HG03095 (cell line): ENCODE measurements at regions not wholly inside any gene's neighbourhood (a gene's known extent, or its start where the extent isn't known, plus 50 kb on each side); places are given as distances from the start of the nearest gene placed in this dataset.
"Not testable (repeated sequence)": the region's sequence is repeated elsewhere in the genome, so short reads cannot be mapped to it uniquely, and the experiment has no call there.

ENCODE experiments used
- ATAC-seq: cut with Tn5 transposase; IDR thresholded peaks from one replicate; pipeline ENCODE4 v1.9.1; 2021; ENCODE audit warnings: moderate library complexity; ENCODE audit not compliant: unreplicated experiment

DNA sequence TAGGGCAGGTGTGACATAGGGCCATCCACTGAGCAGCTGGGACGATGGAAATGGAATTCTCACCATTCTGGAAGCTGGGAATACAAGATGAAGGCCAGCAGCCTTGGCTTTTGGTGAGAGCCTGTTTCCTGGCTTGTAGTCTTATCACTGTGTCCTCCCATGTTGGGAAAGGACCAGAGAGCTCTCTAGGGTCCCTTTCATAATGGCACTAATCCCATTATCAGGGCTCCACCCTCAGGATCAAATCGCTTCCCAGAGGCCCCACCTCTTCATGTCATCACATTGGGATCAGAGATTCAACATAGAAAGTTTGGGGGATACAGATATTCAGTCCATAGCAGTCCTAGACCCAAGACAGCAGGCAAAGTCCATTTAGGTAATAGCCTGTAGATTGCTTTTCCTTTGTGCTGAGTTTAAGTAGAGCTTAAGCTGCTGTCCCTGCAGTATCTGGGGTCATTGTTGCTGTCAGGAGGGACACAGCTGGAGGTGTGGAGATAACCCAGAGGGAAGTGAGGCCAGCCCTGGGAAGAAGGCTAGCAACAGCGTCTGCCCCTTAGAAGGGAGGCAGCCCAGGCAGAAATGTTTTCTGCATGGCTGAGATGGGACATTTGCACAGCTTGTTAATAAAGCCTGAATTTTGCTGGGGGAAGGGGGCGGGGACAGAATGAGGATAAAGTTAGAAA is 136.5 kb upstream of the GPR12 start:
- no peak for ATAC-seq

DNA sequence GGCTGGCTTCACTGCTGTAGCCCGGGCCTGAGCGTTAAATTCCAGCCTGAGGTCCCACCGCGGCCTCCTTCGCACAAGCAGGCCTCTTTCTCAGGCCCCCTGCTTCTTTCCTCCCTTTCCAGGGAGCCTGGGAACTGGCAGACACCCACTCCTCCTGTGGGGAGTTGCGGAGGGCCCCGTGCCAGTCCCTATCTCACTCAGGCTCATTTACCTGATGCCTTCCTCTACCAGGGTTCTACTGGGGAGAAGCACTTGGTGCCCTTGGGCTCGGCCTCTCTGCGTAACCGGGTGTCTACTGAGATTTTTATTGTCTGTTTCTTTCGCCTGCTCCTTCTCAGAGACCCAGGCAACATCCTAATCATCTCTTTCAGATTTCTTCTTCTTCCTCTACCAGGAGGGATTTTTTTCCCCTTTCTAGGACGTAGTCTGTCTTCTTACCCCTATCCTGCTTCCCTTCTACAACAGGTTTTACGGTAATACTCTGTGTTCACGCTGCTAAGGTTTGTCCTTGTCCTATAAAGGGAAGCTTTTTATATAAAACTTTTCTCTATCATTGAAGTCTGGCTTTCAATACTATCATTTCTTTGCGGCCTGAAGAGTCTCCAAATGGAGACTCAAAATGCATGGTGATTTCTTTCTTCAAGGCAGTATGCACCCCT is 135.4 kb upstream of the GPR12 start:
- no peak for ATAC-seq

DNA sequence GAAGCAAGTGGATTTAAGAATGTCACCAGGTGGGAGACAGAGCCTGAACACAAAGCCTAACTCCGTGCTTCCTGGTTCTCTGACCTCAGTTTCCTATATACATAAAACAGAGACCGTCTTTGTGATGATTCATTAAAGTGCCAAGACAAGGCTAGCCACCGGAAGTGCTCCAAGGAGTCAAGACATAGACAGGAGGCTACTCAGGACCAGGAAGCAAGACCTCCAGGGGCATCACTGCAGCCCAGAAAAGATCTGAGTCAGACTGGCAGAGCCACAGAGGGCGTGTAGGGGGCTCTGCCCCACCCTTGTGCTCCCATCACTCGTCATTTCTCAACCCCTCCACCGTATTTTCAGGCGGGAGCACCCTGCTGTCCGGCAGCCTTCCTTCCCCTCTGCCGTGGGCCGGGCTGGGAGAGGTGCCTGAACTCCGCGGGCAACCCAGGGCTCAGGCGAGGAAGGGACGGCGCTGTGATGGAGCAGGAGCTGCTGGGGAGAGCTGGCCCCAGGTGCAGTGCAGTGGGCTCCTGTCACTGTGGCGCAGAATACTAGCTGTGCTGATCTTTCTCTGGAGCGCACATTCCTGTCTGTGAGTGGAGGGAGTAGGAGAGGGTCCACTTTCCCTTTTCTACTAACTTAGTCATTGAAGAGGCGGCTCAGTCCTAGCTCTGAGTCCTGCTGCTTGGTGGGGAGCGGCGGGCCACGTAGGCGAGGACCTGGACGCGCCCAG is 134.7 kb upstream of the GPR12 start:
- ATAC-seq: no peak

DNA sequence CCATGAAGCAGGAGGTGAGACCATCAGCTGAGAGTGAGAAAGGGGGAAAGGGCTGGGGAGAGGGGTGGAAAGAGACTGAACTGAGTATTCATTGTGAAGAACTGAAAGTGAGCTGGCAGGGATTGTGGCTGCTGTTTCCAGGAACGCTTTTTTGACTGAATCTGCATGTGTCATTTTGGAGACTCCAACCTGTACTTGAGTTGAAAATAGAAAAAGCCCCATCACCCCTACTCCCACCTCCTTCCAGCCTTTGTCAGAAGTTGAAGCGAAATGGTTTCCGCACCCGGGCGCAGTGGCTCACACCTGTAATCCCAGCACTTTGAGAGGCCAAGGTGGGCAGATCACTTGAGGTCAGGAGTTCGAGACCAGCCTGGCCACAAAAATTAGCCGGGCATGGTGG is 128.0 kb upstream of the GPR12 start:
- ATAC-seq: no peak

DNA sequence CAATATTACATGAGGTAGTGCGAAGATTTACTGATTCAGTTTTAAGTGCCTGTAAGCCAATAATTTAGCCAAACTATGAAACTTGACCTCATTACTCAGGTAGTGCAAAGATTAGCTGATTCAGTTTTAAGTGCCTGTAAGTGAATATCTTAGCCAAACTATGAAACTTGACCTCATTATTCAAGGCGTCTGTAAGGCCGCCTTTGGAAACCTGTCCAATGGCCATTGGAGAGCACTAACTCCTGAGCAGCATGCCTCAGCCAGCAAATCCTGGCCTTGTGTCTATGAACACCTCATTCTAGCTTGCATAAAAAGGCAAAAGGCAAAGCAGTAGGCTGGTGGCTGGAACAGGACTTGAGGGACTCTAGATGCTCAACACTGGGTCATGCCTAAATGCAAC is 127.0 kb upstream of the GPR12 start:
- ATAC-seq: no peak

DNA sequence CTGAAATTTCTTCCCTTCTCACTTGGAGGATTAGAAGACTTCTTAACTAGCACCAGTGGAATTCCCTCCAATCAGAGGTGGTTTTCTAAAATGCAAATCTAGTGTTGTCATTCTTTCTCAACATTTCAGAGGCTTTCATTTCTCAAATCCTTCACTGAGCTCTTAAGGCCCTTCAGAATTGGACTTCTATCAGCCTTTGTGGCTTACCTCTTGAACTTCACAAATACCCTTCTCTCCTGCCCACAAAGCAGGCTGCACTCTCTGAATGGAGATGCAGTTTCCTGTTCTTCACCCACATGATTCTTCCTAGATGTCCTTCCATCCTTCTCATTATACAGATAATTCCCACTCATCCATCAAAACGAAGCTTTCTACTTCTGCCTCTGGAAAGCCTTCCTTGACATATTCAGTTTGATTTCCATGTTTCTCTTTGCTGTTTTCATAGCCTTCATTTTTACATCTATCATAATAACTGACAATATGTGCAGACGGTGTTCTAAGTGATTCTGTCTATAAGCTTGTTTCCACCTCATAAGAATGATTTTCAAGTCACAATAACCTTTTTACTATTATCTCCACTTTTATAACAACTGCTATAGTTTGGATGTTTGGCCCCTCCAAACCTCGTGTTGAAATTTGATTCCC is 123.1 kb upstream of the GPR12 start:
- no peak for ATAC-seq

DNA sequence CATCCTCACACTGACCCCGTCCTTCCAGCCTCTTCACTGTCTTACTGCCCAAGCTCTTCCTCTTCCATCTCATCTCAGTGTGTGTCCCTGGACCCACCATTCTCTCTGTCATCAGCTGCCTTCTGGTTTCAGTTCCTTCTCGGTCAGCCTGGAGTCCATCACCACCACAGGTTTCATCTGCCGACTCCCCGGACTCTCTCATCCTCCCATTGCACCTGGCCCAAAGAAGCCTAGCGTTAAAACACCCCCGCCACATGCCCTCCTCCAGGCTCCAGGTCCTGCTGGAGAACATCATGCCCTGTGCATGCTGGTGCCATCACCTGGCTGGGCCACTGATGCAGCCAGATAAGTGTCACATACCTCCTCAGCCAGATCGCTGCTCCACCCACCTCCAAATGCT is 122.1 kb upstream of the GPR12 start:
- ATAC-seq: no peak

DNA sequence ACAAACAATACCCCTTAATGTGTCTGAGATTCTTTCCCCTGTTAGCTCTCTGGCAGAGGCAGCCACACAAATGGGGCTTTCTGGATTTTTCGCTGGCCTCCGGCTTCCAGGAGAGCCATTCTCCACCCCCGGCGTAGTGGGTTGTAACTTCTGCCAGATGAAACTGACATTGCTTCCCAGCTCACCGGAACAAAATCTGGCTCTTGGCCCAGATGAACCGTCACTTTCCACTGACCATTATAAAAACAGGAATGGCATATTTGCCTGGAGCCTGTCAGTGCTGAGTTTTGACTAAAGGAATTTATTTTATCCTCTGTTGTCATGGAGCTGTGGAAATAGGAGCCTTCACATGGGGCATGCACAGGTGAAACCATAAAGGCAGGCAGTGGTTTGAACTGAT is 120.6 kb upstream of the GPR12 start:
- no peak for ATAC-seq

DNA sequence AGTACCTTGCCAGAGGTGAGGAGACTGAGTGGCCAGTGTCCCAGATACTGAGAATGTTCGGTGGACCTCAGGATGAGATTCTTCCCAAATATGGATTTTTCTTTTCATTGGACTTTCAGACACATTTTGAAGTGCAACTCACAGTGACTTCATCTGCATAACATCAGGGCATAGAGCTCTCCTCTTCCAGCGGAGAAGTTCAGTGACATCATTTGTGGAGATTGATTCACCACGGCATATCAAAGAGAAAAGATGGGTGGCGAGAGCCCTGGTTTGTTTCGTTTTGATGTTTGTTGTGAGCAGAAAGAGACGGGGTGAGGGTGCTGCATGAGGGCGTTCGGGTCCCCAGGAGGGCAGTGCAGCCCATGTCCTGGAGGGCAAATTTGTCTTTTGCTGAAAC is 120.1 kb upstream of the GPR12 start:
- no peak for ATAC-seq

DNA sequence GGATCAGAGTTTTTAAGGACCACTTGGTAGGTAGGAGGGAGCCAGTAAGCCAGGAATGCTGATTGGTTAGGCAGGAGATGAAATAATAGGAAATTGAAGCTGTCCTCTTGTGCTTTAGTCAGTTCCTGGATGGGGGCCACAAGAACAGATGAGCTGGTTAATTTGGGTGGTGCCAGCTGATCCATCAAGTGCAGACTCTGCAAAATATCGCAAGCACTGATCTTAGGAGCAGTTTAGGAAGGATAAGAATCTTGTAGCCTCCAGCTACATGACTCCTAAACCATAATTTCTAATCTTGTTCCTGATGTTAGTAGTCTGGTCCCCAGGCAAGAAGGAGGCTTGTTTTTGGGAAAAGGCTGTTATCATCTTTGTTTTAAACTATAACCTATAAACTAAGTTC is 117.9 kb upstream of the GPR12 start:
- ATAC-seq: no peak

DNA sequence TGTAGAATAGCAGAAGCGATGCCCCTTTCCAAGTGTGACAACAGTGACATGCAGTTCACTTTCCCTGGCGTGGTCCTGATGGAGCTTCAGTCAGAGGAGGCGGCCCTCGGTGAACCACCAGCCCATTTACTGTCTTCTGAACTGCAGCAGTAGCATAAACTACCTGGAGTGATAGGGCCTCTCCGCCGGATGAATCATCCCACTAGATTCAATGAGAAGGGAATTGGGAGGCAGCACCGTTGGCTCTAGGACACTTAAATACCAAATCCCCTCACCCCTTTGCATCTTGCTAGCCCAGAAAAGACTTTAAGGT is 112.8 kb upstream of the GPR12 start:
- ATAC-seq: no peak

DNA sequence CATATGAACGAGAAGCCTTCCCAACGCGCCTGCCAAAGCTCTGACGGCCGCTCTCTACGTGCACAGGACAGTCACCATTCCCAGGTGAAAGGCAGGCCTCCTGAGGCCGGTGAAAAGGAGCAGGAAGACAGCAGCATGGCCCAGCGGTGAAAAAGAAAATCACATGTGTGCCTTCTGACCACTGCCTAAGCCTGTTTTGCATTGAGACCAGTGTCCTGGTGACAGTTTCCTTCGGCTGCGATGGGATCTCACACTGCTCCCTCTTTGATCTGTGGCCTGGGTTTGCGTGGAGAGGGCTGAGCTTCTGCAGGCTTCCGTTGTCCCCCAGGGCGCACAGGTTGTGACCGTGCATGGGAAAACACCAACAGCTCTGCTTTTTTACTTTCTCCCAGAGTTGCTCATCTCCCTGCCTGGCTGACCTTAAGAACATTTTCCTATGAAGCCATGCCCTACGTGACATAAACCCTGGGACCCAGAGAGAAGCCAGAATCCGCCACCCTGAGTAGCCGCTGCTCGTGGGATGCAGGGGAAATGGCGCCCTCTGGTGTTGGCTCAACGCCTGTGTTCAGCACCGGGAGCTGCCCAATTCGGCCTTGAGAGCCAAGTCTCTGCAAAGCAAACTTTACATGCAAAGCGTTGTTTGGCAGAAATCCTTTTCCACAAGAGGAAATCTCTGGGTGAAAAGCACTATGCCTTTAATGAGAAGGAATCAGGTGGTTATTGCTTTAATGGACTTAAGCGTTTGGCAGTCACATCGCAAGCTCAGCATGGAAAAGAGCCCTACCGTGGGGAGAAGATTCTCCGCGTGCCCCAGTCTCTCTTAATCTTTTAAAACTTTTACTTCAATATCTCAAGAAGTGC is 112.2 kb upstream of the GPR12 start:
- ATAC-seq: no peak

DNA sequence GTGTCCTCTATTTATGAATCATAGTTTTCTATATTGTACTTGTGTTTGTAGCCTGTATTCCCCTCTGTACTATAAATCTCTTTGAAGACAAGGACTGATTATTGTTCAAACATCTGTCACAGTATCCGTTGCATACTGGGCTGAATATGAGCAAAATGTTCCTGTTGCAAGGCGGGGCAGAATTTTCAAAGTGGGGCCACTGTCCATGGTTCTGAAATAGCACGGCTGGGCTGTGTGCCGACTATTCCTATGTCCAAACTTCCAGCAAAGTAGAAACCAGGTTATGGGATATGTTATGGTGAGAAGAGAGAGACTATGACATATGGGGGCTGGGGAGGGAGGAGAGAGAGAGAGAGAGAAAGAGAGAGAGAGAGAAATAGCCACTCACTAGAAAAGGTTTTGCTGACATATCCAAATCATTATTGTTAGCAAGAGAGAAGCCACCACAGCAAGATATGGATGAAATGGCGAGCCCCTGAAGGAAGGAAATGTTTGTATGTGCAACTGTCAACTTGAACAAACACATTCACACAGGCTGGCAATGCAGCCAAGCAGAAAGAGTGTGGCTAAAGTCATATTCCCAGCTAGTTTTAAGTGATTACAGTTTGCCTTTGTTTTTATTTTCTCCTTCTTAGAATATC is 107.0 kb upstream of the GPR12 start:
- ATAC-seq: no peak

DNA sequence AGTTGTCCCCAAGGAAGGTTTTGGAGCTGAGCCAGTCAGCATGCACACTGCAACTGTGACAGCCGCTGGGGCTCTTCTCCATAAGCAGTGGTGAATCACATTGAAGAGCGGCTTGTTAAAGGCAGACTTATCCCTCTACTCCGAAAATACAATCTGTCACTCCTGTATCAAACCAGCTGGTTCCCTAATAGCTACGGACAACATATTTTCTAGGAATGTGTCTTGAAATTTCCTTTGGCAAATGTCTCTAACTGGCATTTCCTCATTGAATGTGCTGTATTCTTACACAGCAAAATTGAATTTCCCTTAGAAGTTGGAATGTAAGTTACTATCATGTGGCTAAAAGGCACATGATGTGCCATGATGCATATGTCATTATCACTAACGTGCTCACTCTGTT is 104.0 kb upstream of the GPR12 start:
- no peak for ATAC-seq

DNA sequence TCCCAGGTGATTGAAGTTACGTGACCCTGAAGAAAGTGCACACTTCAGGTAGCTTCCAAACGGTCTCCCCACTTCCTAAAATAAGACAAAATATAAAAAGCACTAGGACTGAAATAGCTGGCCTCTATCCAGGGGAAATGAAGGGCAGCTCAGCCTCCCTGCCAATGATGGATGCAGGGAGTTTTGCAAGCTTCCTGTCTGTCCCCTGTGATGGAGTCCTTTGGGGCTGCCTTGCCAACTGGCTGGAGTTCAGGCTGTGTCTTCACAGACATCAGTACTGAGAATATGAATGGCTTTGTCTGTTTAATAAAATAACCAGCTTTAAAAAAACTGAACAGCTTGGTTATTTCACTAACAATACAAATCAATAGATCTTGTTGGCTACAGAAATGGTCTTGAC is 101.4 kb upstream of the GPR12 start:
- no peak for ATAC-seq

DNA sequence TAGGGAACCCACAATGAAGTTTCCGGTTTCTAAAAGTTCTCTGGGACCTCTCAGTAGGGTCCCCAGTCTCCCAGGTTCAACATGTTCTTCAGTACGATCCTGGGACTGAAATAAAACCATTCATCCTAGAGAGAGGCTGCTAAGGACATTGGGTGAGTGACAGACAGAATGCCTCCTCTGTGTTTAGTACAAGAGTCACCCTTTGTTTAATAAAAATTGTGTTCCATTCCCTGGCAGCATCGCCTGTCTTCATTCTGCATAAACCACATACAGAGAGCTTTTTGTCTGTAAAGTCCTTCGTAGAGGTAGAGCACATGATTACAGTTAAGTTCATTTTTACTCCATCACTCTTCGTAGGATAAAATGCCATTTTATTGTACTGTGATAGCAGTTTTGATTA is 95.3 kb upstream of the GPR12 start:
- no peak for ATAC-seq

DNA sequence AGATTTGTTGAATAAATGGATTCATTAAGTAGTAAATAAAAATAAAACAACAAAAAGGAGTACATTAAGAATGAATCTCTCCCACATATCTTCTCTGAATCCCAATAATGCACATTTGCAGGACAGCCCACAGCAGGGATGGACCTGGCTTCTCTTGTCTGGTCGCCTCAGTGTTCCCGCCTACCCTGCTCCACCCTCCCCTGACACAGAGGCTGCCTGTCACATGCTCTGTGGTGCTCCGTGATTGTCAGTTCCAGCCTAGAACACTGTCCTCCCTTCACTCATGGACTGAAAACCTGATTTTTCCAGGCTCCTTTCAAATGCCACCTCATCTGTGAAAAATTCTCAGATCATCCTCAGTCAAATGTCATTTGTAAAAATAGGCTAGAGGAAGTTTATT is 94.5 kb upstream of the GPR12 start:
- ATAC-seq: no peak

DNA sequence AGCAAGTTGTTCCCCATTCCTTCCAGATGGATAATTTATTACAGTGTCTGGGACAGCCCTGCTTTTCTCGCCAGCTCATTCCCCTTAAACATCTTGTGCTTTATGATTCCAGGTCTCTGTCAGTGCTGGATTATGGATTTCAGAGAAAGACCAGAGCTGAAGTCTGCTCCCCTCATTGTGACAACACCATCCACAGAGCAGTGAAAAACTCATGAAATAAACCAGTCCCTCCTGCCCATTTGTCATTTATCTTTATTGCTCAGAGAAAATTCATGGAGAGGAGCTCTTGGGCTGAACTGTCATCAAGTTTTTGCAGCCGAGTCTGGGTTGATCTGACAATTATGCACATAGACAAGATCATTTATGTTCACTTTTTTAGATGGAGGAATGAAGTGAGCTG is 92.7 kb upstream of the GPR12 start:
- ATAC-seq: no peak

DNA sequence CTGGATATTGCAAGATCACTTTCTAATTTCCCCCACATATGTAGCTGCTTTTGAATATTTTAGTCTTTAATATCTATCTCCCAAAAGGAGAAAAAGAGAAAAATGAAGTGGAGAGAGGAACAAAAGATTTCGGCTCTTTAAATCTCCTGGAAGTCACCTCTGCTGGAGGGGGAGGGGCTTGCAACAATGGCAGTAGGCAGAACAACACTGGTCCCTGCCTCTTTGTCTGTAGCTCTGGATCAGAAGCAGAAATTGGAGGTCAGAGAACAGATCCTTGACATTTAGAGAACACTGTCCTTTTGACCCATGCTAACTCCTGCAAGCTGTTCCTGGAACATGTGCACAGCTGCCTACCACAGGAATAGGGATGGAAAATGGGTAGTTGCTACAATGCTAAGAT is 86.7 kb upstream of the GPR12 start:
- no peak for ATAC-seq

DNA sequence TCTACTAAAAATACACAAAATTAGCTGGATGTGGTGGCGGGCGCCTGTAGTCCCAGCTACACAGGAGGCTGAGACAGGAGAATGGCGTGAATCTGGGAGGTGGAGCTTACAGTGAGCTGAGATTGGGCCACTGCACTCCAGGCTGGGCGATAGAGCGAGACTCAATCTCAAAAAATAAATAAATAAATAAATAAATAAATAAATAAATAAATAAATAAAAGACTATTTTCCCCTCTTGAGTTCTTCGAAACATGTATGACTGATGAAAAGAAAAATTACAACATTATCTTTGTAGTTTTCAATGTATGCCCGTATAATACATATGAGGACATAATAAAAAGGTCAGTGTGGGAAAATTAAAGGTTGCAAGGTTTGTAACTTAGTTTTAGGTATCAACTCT is 84.5 kb upstream of the GPR12 start:
- ATAC-seq: not testable (repeated sequence)

DNA sequence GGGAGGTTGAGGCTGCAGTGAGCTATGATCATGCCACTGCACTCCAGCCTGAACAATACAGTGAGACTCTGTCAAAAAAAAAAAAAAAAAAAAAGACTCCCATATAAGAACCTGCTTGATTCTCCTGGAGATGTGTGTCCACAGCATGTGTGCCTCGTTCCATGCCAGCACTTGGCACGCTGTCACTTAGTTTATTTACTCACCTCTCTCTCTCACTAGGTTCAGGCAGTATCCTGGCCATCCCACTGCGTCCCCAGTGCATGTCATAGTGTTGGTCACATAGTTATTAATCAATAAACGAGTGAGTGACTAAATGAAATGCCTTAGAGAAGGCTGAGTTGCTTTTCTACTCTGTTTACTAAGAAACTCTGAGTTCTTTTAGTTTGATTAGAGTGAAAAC is 79.1 kb upstream of the GPR12 start:
- no peak for ATAC-seq
